ENCODE measurements at regions not wholly inside any gene's neighbourhood (a gene's known extent, or its start where the extent isn't known, plus 50 kb on each side); places are given as distances from the start of the nearest gene placed in this dataset.
"Not testable (repeated sequence)": the region's sequence is repeated elsewhere in the genome, so short reads cannot be mapped to it uniquely, and the experiment has no call there.

DNA sequence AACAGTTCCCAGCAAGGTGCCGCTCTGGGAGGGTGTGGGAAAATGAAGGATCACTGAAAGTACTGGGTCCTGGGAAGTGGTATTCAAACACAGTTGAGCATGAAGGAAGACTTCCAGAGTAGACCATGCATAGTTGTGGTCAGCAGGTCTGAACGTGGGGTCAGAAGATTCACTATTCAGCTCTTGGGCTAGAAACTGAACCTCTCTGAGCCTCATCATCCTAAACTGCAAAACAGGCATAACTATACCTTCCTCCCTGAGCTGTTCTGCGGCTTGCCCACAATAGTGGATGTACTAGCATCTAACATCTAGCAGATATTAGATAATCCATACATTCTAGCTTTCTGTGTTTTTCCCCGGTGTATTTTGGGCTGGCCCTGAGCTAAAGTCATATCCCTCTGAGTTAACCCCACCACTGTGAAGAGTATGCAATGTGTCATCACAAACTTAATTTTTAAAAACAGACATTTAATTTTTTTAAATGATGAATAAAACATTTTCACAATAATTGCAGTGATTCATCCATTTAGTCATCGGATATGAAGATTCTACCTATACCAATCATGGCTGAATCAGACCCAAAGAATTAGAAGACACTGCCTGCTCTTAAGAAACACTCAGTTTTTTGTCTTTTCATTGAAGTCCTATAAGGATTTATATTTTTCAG, 179.1 kb downstream of the BLID start:
- DNase-seq, result no peak

DNA sequence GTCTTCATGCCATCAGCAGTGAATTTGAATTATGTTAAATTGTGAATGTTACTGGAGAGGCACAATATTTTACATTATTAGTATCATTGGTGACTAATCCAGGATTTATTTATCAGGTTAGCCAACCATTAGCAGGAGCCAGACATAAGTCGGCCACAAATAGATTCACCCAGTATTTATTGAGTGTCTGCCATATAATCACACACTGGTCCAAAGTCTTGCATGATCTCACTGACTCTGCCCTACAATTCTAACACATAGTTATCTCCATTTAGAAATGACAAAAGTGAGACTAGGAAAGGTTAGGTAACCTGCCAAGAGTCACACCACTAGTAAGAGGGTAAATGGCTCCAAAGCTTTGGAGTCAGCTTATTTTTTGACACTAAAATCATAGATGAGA, 179.6 kb downstream of the BLID start:
- no peak for DNase-seq

DNA sequence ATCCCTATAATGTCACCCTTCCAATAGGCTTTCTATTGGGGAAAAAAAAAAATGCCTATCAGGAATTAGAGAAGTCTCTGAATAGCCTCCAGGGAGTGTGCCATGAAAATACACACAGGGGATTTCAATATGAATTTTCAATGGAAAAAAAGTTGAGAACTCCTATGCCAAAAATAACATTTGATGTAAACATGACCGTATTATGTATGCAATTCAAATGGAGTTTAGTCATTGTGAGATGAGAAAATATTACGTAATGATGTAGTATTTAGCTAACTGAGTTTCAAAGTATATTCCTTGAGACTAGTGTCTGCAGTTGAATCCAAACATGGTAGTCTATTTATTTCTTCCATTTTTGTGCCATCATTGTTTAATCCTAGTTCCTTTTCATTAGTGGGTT, 182.3 kb downstream of the BLID start:
- DNase-seq, result no peak

GRCh38 chr11:121933294-121933693, 182.7 kb downstream of the BLID start:
- no peak for DNase-seq

DNA sequence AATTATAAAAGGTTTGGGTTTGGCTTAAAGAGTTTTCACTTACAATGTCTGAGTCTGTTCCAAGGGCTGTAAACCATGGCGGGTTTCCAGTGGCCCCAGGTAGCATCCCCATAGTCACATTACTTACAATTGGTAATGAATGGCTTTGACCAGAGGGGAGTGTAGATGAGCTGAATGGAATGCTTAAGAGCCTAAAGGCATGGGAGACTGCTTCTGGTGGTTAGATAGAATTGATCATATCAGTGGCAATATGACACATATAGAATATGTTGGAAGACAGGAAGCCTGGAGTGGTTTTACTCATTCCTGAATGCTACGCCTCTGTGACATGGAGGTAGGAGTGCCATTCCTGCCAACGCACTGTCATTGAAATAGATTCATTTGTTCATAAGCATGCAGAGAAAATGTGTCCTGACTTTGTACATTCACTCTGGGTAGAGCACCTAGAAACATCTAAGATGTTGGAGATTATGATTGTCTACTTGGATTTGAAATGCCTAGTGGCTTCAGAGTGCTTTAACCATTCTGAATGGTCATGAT, 183.3 kb downstream of the BLID start:
- DNase-seq, result no peak

- DNase-seq, result no peak
Observed at GRCh38 chr11:121931748-121932352, 184.2 kb downstream of the BLID start.

- no peak for DNase-seq
Observed at GRCh38 chr11:121931121-121931520, 184.9 kb downstream of the BLID start.

- no peak for DNase-seq
Observed at GRCh38 chr11:121930004-121930965, 185.7 kb downstream of the BLID start.

DNA sequence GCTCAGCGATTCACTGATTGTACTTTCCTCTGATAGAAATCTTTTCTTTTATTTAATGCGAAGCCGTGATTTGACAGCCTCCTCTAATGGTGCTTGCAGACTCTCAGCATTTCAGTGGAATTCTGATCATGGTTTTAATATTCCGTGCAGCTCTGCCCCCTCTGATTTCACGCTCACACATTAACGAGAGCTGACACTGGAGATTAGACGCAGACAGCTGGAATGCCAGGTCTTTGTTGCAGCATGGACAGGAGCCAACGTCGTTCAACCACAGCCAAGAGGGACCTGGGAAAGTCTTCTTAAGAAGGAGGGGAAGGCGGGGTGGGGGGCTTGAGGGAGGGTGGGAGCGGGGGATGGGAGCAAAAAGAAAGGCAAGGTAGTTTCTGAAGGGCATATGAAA, 186.4 kb downstream of the BLID start:
- DNase-seq, result peak; percentile 30

DNA sequence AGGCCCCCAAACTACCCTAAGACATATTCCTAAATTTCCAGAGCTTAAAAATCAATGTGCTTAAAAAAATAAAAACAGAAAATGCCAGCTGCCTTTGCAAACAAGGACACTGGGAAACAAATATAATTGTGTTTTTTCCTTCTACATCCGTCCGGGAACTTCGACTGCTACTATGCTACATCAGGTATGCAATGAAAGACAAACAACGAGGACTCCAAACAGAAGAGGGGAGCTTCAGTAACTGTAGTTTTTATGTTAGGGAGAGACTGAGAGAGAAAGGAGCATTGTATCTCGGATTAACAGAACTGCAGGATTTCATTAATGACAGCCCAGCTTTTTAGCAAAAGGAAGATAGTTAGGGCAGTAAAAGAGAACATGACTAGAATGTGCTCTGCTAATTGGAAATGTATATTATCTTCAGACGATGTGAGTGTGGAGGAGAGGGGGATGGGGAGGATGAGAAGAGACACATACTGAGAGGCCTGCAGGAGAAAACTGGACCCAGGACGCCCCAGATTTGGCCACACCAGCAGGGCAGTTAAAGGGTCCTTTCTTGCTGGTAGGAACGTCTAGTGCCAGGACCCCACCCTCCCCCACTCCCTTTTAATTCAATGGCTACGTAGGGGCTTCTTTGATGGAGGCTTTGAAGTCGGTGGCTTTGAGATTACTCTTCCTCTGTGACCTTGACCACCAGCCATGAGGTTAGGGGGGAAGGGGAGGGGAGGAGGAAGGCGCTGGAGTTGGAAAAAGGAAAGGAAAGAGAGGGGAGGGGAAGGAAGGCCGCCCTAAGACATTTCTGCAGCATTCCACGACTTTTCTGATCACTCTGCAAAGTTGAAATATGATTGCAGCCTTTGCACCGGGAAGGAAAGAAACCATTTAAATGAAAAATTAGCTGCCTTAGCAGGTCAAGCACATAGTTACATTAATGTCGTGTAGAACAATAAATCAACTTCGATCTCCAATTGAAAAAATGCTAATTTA, 187.1 kb downstream of the BLID start:
- no peak for DNase-seq

GRCh38 chr11:121927789-121928188, 188.2 kb downstream of the BLID start:
- DNase-seq, result no peak

GRCh38 chr11:121927097-121927785, 188.8 kb downstream of the BLID start:
- no peak for DNase-seq

GRCh38 chr11:121924191-121924590, 191.8 kb downstream of the BLID start:
- DNase-seq, result no peak

GRCh38 chr11:121917482-121917881, 198.5 kb downstream of the BLID start:
- DNase-seq, result no peak

DNA sequence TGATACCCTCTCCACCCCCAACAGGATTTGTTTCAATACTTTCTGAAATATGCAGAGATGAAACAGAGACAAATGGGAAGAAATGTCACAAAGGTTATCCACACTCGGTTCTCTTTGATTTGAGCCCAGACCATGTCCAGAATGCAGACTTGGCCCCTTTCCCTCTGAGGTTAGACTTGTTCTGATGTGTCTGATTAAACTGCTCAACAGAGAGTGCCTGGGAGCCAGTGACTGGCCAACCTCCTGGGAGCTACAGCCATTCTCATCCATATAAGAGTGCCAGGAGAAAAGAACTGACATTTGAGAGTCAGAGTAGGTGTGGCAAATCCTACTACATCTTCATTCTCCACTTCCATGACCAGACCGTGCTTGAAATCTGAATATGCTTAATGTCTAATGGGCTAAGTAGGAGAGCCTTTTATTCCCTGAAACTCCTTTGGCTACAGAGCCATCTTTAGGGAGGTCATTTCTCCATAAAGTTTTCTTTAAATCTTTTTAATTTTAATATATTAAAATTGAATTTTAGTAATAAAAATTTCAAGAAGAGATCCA, 201.4 kb downstream of the BLID start:
- no peak for DNase-seq

GRCh38 chr11:121909596-121909995, 206.4 kb downstream of the BLID start:
- no peak for DNase-seq

GRCh38 chr11:121907379-121907778, 208.6 kb downstream of the BLID start:
- DNase-seq, result no peak

- DNase-seq, result no peak
Observed at GRCh38 chr11:121904148-121904547, 211.9 kb downstream of the BLID start.

DNA sequence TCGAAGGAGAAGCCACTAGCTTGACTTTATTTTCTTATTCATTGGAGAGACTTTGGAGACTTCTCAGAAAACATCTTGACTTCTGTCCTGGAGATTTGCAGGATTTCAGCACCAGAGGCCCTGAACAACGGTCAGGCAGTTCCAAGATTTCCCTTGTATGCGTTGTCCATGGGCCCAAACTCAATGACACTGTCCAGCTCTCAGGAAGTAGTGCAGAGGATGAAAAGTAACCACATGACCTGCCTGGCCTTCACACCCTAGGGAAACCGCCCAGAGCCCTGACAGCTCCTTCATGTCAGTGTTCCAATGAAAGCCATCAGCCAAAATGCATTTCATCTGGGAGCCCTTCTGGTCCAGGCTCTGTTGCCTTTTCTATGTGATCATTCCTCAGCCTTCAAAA, 214.1 kb downstream of the BLID start:
- DNase-seq, result no peak

- DNase-seq, result not testable (repeated sequence)
Observed at GRCh38 chr11:121901417-121901816, 214.6 kb downstream of the BLID start.

DNA sequence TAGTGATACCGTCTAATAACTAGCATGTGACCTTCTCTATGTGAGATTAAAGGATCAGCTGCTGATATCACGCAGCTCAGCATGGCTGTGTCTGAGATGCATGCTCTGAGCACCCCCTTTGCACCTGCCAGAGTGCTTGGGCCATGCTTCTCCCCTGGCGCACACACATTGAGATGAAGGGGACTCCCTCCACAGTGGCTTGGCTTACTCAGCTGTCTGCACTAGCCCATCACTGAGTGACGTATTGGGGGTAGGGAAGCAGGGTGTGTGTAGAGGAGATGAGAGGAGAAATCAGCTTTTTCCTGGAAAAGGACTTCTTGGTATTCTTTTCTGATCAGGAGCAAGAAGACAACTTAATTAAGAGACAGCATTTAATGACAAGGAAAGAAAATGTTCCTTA, 216.5 kb downstream of the BLID start:
- DNase-seq, result no peak

Measured in NCI-H2227 treated with DMSO at 0.1 percent for 48 hours (cell line).